ENCODE measurements at regions not wholly inside any gene's neighbourhood (a gene's known extent, or its start where the extent isn't known, plus 50 kb on each side); places are given as distances from the start of the nearest gene placed in this dataset.

GRCh38 chr2:4679391-4679790 lies 976.0 kb downstream of the DCDC2C start:
- Histone ChIP-seq H3K4me1 (ENCODE audit: control insufficient read depth, low read length) (peaks cover 2% of the 10 kb centered on the region), H3K79me2 (ENCODE audit: control insufficient read depth, low read length) (no peaks in the 10 kb centered on the region), H4K20me1 (ENCODE audit: control insufficient read depth, insufficient read depth, low read depth, low read length) (no peaks in the 10 kb centered on the region), H3F3A (ENCODE audit: control insufficient read depth, insufficient read depth) (no peaks in the 10 kb centered on the region), H3K9me3 (ENCODE audit: control insufficient read depth, insufficient read depth, low read length) (no peaks in the 10 kb centered on the region), H3K27me3 (ENCODE audit: control insufficient read depth, low read length) (no peaks in the 10 kb centered on the region), H3K36me3 (ENCODE audit: control insufficient read depth, low read length) (no peaks in the 10 kb centered on the region), H3K4me3 (ENCODE audit: low read length) (no peak overlapping the region), H3K9me2 (replicated peaks; ENCODE audit: control insufficient read depth, low read length) (no peaks in the 10 kb centered on the region), H3K4me2 (ENCODE audit: low read length) (no peak overlapping the region), H3K27ac (ENCODE audit: low read depth, low read length) (no peak overlapping the region)
- no peak for TF ChIP-seq EZH2phosphoT487 (IDR thresholded peaks at IDR 0.05; ENCODE audit: borderline replicate concordance, low read length)
- no peak for TF ChIP-seq CTCF (IDR thresholded peaks at IDR 0.05; ENCODE audit: low read depth, low read length, poor library complexity, severe bottlenecking)

GRCh38 chr2:4684921-4685320 lies 981.5 kb downstream of the DCDC2C start:
- H3K27ac ChIP-seq (ENCODE audit: low read depth, low read length) = no peak overlapping the region
- H3K36me3 ChIP-seq (ENCODE audit: control insufficient read depth, low read length) = no peaks in the 10 kb centered on the region
- no peak for TF ChIP-seq CTCF (IDR thresholded peaks at IDR 0.05; ENCODE audit: low read depth, low read length, poor library complexity, severe bottlenecking)
- no peak for TF ChIP-seq EZH2phosphoT487 (IDR thresholded peaks at IDR 0.05; ENCODE audit: borderline replicate concordance, low read length)
- no peaks in the 10 kb centered on the region for H3K27me3 ChIP-seq (ENCODE audit: control insufficient read depth, low read length)
- H4K20me1 ChIP-seq (ENCODE audit: control insufficient read depth, insufficient read depth, low read depth, low read length) = no peaks in the 10 kb centered on the region
- no peaks in the 10 kb centered on the region for H3F3A ChIP-seq (ENCODE audit: control insufficient read depth, insufficient read depth)
- no peaks in the 10 kb centered on the region for H3K9me3 ChIP-seq (ENCODE audit: control insufficient read depth, insufficient read depth, low read length)
- H3K4me1 ChIP-seq (ENCODE audit: control insufficient read depth, low read length) = no peaks in the 10 kb centered on the region
- no peaks in the 10 kb centered on the region for H3K79me2 ChIP-seq (ENCODE audit: control insufficient read depth, low read length)
- H3K4me3 ChIP-seq (ENCODE audit: low read length) = no peak overlapping the region
- no peaks in the 10 kb centered on the region for H3K9me2 ChIP-seq (replicated peaks; ENCODE audit: control insufficient read depth, low read length)
- no peak overlapping the region for H3K4me2 ChIP-seq (ENCODE audit: low read length)

GRCh38 chr2:4690913-4691312 lies 987.5 kb downstream of the DCDC2C start:
- Histone ChIP-seq H3K4me1 (ENCODE audit: control insufficient read depth, low read length) (no peaks in the 10 kb centered on the region), H3K9me3 (ENCODE audit: control insufficient read depth, insufficient read depth, low read length) (no peaks in the 10 kb centered on the region), H4K20me1 (ENCODE audit: control insufficient read depth, insufficient read depth, low read depth, low read length) (no peaks in the 10 kb centered on the region), H3K27ac (ENCODE audit: low read depth, low read length) (no peak overlapping the region), H3K36me3 (ENCODE audit: control insufficient read depth, low read length) (no peaks in the 10 kb centered on the region), H3K9me2 (replicated peaks; ENCODE audit: control insufficient read depth, low read length) (no peaks in the 10 kb centered on the region), H3K4me3 (ENCODE audit: low read length) (no peak overlapping the region), H3K79me2 (ENCODE audit: control insufficient read depth, low read length) (no peaks in the 10 kb centered on the region), H3K4me2 (ENCODE audit: low read length) (no peak overlapping the region), H3K27me3 (ENCODE audit: control insufficient read depth, low read length) (no peaks in the 10 kb centered on the region; the same call in 1 of the 2 replicates), H3F3A (ENCODE audit: control insufficient read depth, insufficient read depth) (no peaks in the 10 kb centered on the region)
- TF ChIP-seq CTCF (IDR thresholded peaks at IDR 0.05; ENCODE audit: low read depth, low read length, poor library complexity, severe bottlenecking) = no peak
- TF ChIP-seq EZH2phosphoT487 (IDR thresholded peaks at IDR 0.05; ENCODE audit: borderline replicate concordance, low read length) = no peak

GRCh38 chr2:4693266-4693665 lies 989.9 kb downstream of the DCDC2C start:
- no peaks in the 10 kb centered on the region for H3K9me2 ChIP-seq (replicated peaks; ENCODE audit: control insufficient read depth, low read length)
- H3K4me3 ChIP-seq (ENCODE audit: low read length) = no peak overlapping the region
- no peak for TF ChIP-seq EZH2phosphoT487 (IDR thresholded peaks at IDR 0.05; ENCODE audit: borderline replicate concordance, low read length)
- TF ChIP-seq CTCF (IDR thresholded peaks at IDR 0.05; ENCODE audit: low read depth, low read length, poor library complexity, severe bottlenecking) = no peak
- H3K27ac ChIP-seq (ENCODE audit: low read depth, low read length) = no peak overlapping the region
- H4K20me1 ChIP-seq (ENCODE audit: control insufficient read depth, insufficient read depth, low read depth, low read length) = no peaks in the 10 kb centered on the region
- no peak overlapping the region for H3K4me2 ChIP-seq (ENCODE audit: low read length)
- no peaks in the 10 kb centered on the region for H3K4me1 ChIP-seq (ENCODE audit: control insufficient read depth, low read length)
- no peaks in the 10 kb centered on the region for H3K36me3 ChIP-seq (ENCODE audit: control insufficient read depth, low read length)
- H3K9me3 ChIP-seq (ENCODE audit: control insufficient read depth, insufficient read depth, low read length) = no peaks in the 10 kb centered on the region
- H3K79me2 ChIP-seq (ENCODE audit: control insufficient read depth, low read length) = no peaks in the 10 kb centered on the region
- no peaks in the 10 kb centered on the region; the same call in 1 of the 2 replicates for H3K27me3 ChIP-seq (ENCODE audit: control insufficient read depth, low read length)
- H3F3A ChIP-seq (ENCODE audit: control insufficient read depth, insufficient read depth) = no peaks in the 10 kb centered on the region
